Activated CD4-positive, alpha-beta T cell treated with anti-CD3 and anti-CD28 coated beads for 48 hours (primary cell): ENCODE measurements at regions not wholly inside any gene's neighbourhood (a gene's known extent, or its start where the extent isn't known, plus 50 kb on each side); places are given as distances from the start of the nearest gene placed in this dataset.
A peak's percentile ranks its signal among the peaks of the same experiment; 100 is the strongest.

Source experiments
- DNase-seq: peaks from one replicate; pipeline ENCODE4 v3.0.0-alpha.2; 2020

DNA sequence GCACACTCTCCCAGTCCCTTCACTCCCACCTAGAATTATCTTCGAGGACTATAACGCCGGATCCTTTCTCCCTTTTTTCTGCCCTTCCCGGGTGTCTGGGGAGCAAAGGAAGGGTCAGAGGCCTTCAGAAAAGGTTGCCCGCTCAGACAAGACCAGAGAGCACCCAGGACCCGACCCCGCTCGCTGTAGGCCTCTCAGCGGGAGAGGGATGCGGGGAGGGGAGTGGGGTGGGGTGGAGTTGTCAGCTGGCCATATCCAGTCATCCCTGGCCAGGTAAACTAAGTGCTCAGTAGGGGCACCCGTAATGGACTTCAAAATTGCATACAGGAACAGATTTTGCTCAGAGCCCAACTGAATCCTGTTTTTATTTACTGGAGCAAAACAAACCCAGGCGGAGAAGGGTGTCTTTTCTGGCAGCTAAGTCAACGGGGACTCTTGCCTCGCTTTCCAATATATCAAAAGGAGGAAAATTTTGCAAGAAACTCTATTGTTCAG, 65.0 kb downstream of the NOL4 start:
- no peak for DNase-seq

DNA sequence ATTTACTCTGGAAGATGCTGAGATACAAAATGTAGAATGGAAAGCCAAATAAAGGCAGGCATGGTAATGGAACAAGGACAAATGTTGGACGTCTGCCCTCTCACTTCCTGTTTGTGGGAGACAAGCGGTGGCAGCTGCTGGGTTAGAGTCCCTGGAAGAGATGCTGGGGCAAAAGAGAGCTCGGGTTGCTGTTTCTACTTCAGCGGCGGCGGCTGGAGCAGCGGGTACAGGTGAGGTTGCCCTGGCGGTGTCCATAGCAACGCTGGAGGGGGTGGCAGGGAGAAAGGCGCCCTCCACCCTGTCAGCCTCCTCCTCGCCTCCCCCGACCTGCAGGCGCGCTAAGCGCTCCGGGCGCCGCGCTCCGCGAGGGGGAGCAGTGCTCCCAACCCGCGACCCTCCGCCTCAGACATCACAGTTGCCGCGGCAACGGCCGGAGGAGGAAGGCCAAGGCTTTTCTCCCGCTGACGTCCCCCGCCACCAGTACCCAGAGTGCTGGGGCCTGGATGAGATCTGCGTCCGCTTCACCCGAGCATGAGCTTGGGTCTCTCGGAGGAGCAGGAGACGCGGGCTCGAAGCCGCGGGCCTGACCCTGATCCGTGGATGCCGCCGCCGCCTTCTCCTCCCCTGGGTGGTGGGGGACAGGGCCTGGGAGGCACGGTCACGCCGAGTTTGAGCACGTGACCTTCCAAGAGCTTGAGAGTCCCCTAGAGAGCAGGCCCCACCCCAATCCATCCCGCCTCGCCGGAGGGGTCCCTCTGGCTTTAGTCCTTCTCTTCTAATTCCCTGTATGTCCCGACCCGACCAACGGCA, 65.6 kb downstream of the NOL4 start:
- DNase-seq = no peak

DNA sequence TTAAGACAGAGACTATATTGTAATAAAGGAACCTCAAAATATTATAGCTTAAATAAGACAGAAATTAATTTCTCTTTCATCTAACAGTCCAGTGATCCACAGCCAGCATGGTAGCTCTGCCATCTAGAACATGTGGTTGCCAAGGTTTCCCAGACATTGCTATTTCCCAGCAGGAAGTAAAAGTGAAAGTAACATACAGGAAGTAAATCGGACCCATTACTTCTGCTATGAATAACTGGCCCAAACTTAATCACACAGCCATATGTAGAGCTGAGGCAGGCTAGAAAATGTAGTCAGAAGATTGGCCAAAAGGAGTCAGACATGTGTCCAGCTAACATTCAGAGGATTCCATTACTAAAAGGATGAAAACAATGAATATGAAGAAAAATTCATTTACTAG, 71.0 kb downstream of the NOL4 start:
- no peak for DNase-seq

DNA sequence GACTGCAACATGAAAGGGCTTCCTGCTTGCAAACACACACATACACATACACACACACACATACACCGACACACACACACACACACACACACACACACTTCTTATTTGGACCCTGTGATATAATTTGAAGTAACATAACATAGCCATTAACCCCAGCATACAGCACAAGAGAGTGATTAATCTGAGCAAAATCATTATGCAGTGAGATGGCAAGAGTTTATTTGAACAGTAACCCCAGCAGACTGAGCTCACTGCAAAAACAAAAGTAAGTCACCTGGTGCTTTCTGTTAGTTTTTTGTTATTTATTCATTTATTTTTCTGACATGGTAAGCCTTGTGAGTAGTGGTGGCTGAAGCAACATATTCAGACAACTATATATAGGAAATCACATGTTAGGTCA, 93.7 kb downstream of the NOL4 start:
- DNase-seq = no peak

DNA sequence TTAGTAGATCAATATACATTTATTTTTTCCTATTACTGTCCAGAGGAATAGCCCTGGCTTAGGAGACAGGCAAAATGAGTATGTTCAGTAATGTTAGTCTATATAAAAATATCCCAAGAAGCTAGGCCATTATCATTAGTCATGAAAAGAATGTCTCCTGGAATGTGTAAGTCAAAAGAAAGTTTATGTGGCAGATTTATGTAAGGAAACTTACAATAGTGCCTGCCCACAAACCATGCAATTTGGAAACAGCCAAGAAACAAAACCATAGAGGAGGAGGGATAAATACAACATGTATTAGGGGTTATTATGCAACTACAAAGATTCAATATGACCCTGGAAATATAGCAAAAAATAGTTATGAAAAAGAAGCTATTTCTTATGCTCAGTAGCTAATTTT, 96.3 kb downstream of the NOL4 start:
- DNase-seq = no peak

DNA sequence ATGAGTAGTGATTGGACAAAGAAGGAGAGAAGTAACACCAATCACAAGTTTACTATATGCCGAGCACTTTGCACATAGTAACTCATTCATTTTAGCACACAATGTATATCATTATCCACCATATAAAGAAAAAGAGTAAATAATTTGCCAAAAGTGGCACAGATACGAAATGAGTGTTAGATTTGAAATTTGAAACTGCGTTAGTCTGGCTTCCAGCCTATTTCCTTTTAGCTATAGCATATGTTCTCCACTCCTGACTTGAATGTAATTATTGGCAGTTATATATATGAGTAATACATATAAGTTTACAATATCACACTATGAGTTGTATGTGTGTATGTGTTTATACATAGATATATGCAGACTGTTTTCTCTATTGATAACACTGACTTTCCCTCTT, 98.6 kb downstream of the NOL4 start:
- DNase-seq = no peak

DNA sequence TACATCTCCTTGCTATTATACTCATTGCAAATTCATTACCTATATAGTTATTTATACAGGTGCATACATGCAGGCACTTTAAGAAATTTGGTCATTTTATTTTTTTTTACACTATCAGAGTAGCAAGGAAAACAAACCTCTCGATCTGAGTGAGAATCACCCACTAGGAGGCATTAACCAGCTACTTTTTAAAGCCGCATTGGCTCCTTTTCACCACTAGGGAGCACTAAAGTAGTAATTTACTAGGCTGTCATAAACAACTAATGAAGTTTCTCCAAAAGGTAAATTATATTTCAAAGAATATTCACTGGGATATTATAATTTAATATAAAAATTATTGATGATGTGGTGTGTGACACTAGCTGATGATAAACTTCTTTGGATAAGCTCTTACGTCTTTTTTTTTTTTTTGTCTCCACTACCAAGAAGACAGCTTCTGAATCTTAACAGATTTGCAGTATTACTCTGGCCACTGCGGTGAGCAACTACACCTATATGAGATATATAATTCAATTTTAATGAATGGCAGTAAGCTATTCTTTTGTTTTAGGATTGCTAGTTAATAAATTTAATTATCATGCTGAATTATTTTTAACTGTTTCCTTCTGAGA, 101.9 kb downstream of the NOL4 start:
- DNase-seq = peak; percentile 7

DNA sequence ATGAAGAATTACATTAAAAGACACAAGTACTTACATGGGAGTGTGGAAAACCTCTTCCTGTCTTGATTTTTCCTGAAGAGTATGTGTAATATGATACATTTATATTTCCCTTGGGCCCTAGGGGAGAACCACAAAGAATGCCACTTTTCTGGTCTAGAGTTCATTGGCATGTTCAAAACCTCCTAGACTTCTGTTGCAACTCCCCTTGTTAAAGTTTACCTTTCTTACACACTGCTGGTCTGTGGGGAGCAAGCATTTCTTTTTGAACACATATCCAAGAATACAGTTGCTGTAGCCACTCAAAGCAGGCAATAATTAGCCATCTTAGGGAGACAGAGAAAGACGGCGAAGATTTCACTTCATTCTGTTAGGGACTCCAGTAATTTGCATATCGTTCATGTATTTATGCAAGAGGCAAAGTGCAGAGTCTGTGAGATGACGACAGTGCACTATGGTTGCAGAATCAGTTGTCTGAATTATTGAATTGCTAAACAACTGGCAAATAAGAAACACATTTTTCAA, 103.5 kb downstream of the NOL4 start:
- no peak for DNase-seq

DNA sequence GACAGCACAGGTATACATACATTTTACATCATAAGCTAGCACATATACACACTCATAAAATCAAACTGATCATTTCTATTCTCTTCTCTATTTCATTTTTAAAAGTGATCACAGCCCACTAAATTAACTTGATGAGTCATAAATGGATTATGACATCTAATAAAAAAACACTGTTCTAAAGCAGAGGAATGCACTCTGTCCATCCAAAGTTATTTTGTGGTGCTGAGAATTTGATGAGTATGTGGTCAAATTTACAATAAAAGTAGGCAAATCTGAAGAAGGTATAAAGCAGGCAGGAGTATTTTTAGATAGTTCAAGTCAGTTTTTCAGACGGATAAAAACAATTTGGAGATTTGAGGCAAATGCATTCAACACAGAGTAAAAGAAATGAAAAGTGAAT, 104.4 kb downstream of the NOL4 start:
- no peak for DNase-seq

DNA sequence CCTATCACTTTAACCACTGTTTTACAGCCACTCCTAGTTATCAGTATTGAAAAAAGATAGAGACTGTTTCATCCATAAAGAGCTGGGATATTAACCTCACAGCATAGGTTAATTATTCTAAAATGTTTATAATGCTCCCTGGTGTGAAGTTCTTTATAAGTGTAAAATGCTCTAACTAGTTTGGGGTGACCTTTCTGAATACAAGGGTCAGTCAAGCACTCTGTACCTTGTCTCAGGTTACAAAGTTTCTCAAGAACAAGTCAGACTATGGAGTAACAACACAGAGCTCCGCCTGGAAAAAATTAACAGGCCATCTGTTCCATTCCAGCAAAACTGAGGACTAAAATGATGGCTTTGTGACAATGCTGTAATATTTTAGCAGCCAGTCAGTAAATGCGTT, 107.4 kb downstream of the NOL4 start:
- no peak for DNase-seq

DNA sequence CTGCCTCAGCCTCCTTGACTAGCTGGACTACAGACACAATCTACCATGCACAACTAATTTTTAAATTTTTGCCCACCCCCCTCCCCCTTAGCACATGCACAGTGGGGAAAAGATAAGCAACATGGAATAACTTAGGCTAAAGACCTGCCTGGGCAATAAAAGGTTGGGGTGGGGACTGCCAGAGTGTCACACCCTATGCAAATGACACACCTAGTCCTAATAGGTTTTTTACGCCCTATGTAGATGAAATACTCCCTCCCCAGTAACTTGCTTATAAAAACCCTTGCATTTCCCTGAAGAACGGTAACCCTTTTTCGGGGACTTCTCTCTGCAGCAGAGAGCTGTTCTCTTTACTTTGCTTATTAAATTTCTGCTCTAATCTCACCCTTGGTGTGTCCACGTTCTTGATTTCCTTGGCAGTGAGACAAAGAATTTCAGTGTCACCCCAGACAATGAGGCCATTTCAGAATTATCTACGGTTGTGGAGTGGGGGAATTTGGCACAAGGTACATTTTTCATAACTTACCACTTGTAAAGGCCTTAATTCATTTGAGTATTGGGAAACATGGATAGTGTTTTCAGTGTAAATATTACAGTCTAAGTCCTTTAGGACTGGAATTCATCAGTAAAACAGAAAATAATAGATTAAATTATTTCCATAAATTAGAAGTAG, 109.2 kb downstream of the NOL4 start:
- DNase-seq = no peak

DNA sequence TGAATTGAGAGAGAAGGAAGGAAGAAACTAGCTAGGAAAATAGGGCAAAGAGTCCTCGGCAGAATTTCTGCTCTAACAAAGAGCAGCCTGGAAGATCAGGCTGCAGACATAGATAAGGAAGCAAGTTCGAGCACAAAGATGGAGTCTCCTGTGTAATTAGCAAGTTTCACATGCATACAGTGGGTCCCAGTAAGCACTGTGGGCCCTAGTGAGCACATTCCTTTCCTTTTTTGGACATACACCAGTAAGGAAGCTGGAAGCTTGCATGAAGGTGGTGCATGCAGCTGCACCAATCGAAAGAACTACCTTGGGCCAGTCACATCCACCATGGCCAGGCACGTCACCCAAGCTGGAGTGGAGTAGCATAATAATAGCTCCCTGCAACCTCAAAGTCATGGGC, 109.7 kb downstream of the NOL4 start:
- no peak for DNase-seq

DNA sequence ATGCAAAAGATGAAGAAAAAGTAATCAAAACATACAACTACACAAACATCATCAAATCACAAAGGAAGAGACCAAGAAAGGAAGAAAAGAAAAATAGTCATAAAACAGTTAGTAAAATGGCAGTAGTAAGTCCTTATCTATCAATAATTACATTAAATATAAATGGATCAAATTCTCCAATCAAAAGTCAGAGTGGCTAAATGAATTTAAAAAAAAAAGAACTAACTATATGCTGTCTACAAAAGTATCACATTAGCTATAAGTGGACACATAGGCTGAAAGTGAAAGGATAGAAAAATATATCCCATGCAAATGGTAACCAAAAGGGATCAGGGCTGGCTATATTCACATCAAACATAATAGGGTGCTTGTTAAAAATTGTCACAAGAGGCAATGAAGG, 116.5 kb downstream of the NOL4 start:
- DNase-seq = no peak

DNA sequence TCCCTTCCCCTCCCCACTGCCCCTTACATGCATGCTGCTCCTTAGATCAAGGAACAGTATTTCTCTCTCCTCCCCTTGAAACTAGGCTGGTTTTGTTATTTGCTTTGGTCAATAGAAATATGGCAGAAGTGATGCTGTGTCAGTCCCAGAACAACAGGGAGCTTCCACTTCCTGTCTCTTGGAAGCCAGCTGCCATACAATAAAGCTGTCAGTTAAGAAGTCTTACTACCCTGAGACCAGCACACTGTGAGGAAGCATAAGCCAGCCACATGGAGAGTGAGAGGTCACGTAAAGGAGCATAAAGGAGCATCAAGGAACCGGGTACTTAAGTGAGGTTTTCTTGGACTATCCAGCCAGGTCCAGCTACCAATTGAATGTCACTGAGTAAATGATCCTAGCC, 126.6 kb downstream of the NOL4 start:
- no peak for DNase-seq

DNA sequence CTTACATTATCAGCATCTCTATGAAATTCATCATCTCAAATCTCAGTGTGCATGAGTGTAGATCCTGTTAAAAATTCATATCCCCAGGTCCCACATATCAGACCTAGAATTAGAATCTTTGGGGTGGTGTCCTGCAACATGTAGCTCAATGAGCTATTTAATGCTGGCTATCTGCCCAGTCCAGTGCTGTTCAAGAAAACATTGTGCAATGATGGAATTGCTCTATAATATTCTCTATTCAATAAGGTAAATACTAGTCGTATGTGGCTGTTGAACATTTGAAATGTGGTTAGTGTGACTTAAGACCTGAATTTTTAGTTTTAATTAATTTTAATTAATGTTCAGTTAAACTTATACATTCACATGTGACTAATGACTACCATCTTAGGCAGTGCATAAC, 127.4 kb downstream of the NOL4 start:
- DNase-seq = no peak

DNA sequence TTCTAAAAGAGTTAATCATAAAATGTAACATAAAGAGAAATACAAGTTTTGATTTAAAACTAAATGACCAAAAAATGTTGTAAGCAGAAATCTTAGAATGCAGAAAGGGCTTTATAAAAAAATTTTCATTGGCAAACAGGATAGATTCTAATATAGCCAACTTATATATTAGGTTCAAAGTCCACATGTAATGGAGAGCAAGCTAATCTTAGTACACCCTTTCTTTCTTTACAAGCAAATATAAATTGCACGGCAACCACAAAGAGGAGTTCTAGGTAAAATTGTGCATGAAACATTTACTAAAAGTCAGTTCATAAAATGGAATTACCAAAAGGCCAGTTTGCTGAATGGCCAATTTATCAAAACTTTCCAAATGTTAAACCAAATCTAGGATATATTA, 130.6 kb downstream of the NOL4 start:
- DNase-seq = no peak

DNA sequence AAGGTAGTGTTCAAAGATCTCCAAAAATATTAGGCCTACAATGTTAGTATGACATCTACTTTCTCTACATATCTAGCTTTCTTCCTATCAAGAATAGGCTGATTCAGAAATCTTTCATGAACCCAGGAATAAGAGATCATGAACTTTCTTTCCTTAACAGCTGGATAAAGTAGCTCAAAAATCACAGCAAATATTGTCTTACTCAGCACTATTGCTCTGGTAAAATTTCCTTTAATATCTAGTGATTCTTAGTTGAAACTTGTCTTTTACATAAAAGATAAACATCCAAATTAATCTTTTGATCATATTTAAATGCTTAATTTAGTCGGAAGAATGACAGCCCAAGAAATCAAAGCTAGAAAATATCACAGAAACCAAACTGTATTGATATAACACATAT, 131.9 kb downstream of the NOL4 start:
- no peak for DNase-seq

DNA sequence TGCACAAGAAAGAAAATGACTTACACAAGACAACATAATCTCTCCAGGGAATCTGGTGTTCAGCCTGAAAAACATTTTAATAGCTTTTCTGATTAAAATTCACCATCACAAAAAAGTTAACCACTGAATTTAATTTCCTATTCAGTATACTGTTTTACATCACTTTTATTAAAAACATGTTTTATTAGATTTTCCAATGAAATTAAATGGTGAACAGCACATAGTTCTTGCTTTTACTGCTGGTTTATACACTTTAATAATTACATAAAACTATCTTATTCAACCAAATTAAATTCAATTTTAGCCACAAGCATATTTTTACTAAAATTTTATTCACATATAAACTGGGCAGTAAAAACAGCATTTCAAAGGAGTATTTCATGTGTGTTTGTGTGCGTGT, 138.3 kb downstream of the NOL4 start:
- no peak for DNase-seq

DNA sequence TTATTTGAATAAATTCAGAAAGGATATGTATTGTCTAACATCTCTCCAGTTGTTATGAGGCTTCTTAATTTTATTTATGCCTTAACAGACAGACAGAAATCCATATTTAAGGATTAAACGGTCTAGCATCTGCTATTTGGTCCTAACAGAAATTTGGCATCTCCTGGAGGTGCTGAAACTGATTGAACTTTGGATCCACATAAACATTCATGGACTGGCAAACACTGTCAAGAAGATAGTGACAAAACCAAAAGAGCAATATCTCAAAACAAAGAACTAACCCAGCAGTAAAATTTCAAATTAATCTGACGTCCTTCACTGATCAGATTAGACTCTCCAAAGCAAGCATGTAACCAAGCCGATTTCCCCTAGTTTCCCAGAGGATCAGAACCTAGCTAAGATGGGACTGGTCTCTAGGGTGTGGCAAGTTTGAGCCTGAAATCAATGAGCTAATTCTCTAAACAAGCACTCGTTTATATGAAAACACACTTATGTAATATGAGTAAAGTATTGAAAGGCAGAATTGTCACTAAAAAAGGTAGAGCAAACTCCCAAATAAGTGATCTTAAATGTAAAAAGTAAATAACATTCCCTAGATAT, 139.5 kb downstream of the NOL4 start:
- DNase-seq = no peak

DNA sequence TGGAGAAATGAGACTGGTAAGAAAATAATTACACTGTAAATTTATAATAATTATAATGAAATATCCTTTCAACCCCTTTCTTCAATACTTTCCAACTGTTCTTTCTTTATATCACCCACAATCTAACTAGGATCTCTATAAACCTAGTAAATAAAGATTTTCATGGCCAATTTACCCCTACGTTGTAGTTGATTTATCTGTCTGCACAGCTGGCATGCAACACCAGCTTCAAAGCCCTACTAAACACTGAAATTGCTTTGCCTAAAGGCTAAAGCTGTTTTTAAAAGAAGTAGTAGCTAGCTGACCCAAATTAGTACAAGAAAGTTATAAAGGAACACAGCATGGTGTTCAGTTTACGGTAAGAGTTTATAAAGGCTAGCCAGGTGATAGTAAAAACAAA, 140.1 kb downstream of the NOL4 start:
- DNase-seq = no peak

DNA sequence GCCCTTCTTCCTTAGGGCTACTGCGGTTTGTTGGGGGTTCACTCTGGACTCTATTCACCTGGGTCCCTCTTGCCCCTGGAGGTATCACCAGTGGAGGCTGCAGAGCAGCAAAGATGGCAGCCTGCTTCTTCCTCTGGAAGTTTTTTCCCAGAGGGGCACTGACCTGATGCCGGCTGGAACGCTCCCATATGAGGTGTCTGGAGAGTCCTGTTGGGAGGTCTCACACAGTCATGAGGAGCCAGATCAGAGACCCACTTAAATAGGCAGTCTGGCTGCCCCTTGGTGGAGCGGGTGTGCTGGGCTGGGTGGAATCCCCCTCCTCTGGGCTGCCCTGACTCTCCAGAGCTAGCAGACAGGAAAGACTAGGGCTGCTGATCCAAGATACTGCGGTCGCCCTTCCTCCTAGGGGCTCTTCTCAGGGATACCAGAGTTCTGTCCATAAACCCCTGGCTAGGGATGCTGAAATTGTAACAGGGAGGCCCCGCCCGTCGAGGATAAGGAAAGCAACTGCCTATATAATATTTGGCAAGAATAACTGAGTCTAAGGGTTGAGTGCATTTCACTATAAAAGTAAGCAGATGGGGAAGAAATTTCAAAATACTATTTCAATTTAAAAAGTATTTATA, 140.7 kb downstream of the NOL4 start:
- no peak for DNase-seq

DNA sequence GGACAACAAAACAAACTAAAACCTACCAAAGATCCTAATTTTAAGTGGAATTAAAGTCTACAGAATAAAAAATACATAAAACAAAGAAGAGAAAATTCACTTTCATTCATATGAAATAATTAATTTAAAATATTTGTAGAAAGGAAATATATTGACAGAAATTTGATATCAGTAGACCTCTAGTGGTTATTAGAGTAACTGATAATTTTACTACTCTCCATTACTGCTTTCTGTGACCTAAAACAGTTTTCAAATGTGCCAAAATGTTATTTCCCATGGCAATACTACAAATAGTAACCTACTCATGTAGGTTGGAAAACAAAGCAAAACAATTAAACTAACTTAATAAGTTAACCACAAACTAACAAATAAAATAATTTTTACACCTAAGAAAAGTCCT, 147.1 kb downstream of the NOL4 start:
- DNase-seq = no peak
